ENCODE measurements at regions not wholly inside any gene's neighbourhood (a gene's known extent, or its start where the extent isn't known, plus 50 kb on each side); places are given as distances from the start of the nearest gene placed in this dataset.

DNA sequence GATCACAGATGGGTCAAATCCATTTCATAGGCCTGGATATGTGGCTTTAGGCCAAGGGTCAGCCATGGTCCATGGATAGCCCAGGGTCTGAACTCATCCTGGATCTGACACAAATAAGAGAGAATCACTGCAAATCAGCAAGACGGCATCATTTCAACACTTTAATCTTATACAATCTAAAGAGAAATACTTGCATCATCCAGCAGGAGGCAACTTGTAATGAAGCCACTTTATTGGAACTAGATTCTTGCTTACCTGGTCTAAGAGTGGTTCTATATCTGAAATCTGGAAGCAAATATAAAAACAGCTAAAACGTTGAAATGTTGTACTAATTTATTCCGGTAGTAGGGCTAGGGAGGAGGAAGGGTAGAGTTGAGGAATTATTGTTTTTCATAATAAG is 870.1 kb downstream of the JRKL start:
- intact Hi-C loops (cut with micrococcal nuclease; ENCODE audit: unreplicated experiment) (no loop called here), in situ Hi-C loops (cut with MboI) (no loop called here)
- no peak for ATAC-seq
- Histone ChIP-seq H3K27me3 (replicated peaks in 1 of 2; ENCODE audit: control insufficient read depth in 2 of 2, insufficient read depth in 2 of 2, low read length in 1 of 2) (no peaks in the 10 kb centered on the region), H3K9ac (ENCODE audit: control insufficient read depth, insufficient read depth, low read length) (no peak overlapping the region), H3K4me3 (no peak overlapping the region), H2AFZ (ENCODE audit: control insufficient read depth, low read depth, low read length) (no peak overlapping the region), H3K36me3 (ENCODE audit: control insufficient read depth in 2 of 2, insufficient read depth in 2 of 2, low read length in 1 of 2) (no peaks in the 10 kb centered on the region), H3K4me2 (ENCODE audit: control insufficient read depth, insufficient read depth) (no peak overlapping the region), H3K79me2 (ENCODE audit: control insufficient read depth, insufficient read depth, low read length) (no peaks in the 10 kb centered on the region), H3K27ac (ENCODE audit: control insufficient read depth, insufficient read depth) (no peak overlapping the region), H3K4me1 (ENCODE audit: control insufficient read depth, insufficient read depth, low read length) (no peaks in the 10 kb centered on the region), H3K9me3 (replicated peaks; ENCODE audit: control insufficient read depth, insufficient read depth, low read length) (no peaks in the 10 kb centered on the region), H4K20me1 (ENCODE audit: control insufficient read depth, insufficient read depth) (no peaks in the 10 kb centered on the region)
- ChIA-PET CTCF (no interaction called here), POLR2A (no interaction called here), RAD21 (ENCODE audit: unreplicated experiment) (no interaction called here), SMC1A (ENCODE audit: uncharacterized antibody, unreplicated experiment) (no interaction called here)
- no TSS peak for BruUV-seq (replicated peaks)
- WGBS (ENCODE audit: insufficient coverage, insufficient replicate concordance, low lambda C conversion rate, missing lambda C conversion rate), result 27% methylated on average over 3 of the region's 3 CpGs
- no peak for DNase-seq (ENCODE audit: low read depth, low spot score)
- TF ChIP-seq RELA (IDR thresholded peaks at IDR 0.05; ENCODE audit: borderline replicate concordance, partially characterized antibody), result no peak
- no peak for TF ChIP-seq SMAD5 (IDR thresholded peaks at IDR 0.05; ENCODE audit: low read depth)
- no peak for TF ChIP-seq TCF3 (IDR thresholded peaks at IDR 0.05; ENCODE audit: borderline replicate concordance, insufficient read depth, low read depth, low read length)
- TF ChIP-seq NR2C1 (IDR thresholded peaks at IDR 0.05), result no peak
- TF ChIP-seq SMC3 (IDR thresholded peaks at IDR 0.05; ENCODE audit: borderline replicate concordance, low read length), result no peak
- TF ChIP-seq, protein P1, sequence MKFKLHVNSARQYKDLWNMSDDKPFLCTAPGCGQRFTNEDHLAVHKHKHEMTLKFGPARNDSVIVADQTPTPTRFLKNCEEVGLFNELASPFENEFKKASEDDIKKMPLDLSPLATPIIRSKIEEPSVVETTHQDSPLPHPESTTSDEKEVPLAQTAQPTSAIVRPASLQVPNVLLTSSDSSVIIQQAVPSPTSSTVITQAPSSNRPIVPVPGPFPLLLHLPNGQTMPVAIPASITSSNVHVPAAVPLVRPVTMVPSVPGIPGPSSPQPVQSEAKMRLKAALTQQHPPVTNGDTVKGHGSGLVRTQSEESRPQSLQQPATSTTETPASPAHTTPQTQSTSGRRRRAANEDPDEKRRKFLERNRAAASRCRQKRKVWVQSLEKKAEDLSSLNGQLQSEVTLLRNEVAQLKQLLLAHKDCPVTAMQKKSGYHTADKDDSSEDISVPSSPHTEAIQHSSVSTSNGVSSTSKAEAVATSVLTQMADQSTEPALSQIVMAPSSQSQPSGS (IDR thresholded peaks at IDR 0.05; ENCODE audit: low read length), result no peak
- TF ChIP-seq HDGF (IDR thresholded peaks at IDR 0.05), result no peak
- TF ChIP-seq ETV6 (conservative IDR thresholded peaks at IDR 0.05 in 1 of 2, IDR thresholded peaks at IDR 0.05 in 1 of 2; ENCODE audit: borderline replicate concordance in 1 of 2, low read depth in 1 of 2), result no peak
- no peak for TF ChIP-seq NFYB (IDR thresholded peaks at IDR 0.05; ENCODE audit: insufficient read depth, low read depth, low read length)
- TF ChIP-seq FOXM1 (IDR thresholded peaks at IDR 0.05; ENCODE audit: low read depth, low read length), result no peak
- TF ChIP-seq TCF7 (IDR thresholded peaks at IDR 0.05; ENCODE audit: borderline replicate concordance), result no peak
- no peak for TF ChIP-seq RCOR1 (conservative IDR thresholded peaks at IDR 0.05; ENCODE audit: low read depth, low read length)
- no peak for TF ChIP-seq ZNF384 (IDR thresholded peaks at IDR 0.05; ENCODE audit: borderline replicate concordance, low read depth, low read length)
- TF ChIP-seq, protein P2, sequence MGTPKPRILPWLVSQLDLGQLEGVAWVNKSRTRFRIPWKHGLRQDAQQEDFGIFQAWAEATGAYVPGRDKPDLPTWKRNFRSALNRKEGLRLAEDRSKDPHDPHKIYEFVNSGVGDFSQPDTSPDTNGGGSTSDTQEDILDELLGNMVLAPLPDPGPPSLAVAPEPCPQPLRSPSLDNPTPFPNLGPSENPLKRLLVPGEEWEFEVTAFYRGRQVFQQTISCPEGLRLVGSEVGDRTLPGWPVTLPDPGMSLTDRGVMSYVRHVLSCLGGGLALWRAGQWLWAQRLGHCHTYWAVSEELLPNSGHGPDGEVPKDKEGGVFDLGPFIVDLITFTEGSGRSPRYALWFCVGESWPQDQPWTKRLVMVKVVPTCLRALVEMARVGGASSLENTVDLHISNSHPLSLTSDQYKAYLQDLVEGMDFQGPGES (IDR thresholded peaks at IDR 0.05), result no peak
- FAIRE-seq, result no peak

All from GM12878 (cell line).